Brain microvascular endothelial cell (primary cell): ENCODE measurements at regions not wholly inside any gene's neighbourhood (a gene's known extent, or its start where the extent isn't known, plus 50 kb on each side); places are given as distances from the start of the nearest gene placed in this dataset.

Experiments used
- DNase-seq: peaks from one replicate; pipeline ENCODE4 v3.0.0-alpha.2; 2020
- H3K27ac ChIP-seq: fragments of 250-450 bp; sonication (Bioruptor Pico); 2 replicates; pipeline ENCODE4 v1.5.1; 2020; ENCODE audit warnings: mild to moderate bottlenecking, moderate library complexity
- H3K27me3 ChIP-seq: fragments of 250-450 bp; sonication (Bioruptor Pico); replicated peaks from 2 replicates; pipeline ENCODE4 v1.5.1; 2020; ENCODE audit warnings: mild to moderate bottlenecking
- H3K36me3 ChIP-seq: fragments of 250-450 bp; sonication (Bioruptor Pico); replicated peaks from 2 replicates; pipeline ENCODE4 v1.5.1; 2020; ENCODE audit warnings: mild to moderate bottlenecking
- H3K4me3 ChIP-seq: 2 replicates; pipeline ENCODE4 v1.5.1; 2011; ENCODE audit warnings: low read depth, mild to moderate bottlenecking, control low read depth, low read length, moderate library complexity
- in situ Hi-C: cut with HindIII; loops from 2 replicates; pipeline ENCODE4 v1.10.0; 2017; ENCODE audit warnings: low sequenced_read_pairs, low pct_ligation_motif_present
- TF ChIP-seq, protein P1 (sequence below): IDR thresholded peaks from 2 replicates; pipeline ENCODE4 v1.5.1; 2011; ENCODE audit warnings: low read depth, mild to moderate bottlenecking, moderate library complexity, low read length, control low read depth, inconsistent platforms; ENCODE audit errors: missing control alignments

GRCh38 chr16:6600167-6600566 lies 732.5 kb upstream of the RBFOX1 start:
- DNase-seq: no peak
- TF ChIP-seq, protein P1, sequence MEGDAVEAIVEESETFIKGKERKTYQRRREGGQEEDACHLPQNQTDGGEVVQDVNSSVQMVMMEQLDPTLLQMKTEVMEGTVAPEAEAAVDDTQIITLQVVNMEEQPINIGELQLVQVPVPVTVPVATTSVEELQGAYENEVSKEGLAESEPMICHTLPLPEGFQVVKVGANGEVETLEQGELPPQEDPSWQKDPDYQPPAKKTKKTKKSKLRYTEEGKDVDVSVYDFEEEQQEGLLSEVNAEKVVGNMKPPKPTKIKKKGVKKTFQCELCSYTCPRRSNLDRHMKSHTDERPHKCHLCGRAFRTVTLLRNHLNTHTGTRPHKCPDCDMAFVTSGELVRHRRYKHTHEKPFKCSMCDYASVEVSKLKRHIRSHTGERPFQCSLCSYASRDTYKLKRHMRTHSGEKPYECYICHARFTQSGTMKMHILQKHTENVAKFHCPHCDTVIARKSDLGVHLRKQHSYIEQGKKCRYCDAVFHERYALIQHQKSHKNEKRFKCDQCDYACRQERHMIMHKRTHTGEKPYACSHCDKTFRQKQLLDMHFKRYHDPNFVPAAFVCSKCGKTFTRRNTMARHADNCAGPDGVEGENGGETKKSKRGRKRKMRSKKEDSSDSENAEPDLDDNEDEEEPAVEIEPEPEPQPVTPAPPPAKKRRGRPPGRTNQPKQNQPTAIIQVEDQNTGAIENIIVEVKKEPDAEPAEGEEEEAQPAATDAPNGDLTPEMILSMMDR: no peak
- Histone ChIP-seq H3K27me3 (no peaks in the 10 kb centered on the region), H3K27ac (no peak overlapping the region), H3K4me3 (no peak overlapping the region), H3K36me3 (no peaks in the 10 kb centered on the region)
- in situ Hi-C loops: no loop called here

- H3K27me3 ChIP-seq: no peaks in the 10 kb centered on the region
- TF ChIP-seq, protein P1: no peak
- H3K27ac ChIP-seq: no peak overlapping the region
- H3K36me3 ChIP-seq: no peaks in the 10 kb centered on the region
- in situ Hi-C loops: no loop called here
- no peak for DNase-seq
- H3K4me3 ChIP-seq: no peak overlapping the region
These were observed 738.8 kb upstream of the RBFOX1 start for GRCh38 chr16:6593799-6594198.

- Histone ChIP-seq H3K27me3 (no peaks in the 10 kb centered on the region), H3K36me3 (no peaks in the 10 kb centered on the region), H3K4me3 (no peak overlapping the region), H3K27ac (no peak overlapping the region)
- in situ Hi-C loops: no loop called here
- DNase-seq: no peak
- TF ChIP-seq, protein P1: no peak
These were observed 756.0 kb upstream of the RBFOX1 start for GRCh38 chr16:6576606-6577005.

DNA sequence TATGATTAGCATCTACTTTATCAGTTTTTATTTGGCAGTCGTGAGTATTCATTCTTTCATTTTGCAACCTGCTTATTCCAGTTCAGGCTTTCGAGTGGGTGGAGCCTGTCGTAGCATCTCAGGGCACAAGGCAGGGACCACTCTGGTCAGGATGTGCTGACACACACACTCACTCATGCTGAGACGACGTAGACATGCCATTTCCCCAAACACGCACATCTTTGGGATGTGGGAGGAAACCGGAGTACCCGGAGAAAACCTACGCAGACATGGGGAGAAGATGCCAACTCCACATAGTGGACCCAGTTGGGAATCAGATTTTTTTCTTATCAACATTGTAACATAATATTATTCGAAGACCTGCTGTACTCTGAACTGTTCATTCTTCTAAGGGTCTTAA lies 756.5 kb upstream of the RBFOX1 start:
- in situ Hi-C loops: no loop called here
- TF ChIP-seq, protein P1: no peak
- no peak overlapping the region for H3K27ac ChIP-seq
- H3K4me3 ChIP-seq: no peak overlapping the region
- no peaks in the 10 kb centered on the region for H3K27me3 ChIP-seq
- no peaks in the 10 kb centered on the region for H3K36me3 ChIP-seq
- peak; percentile 3 for DNase-seq

GRCh38 chr16:6574146-6574545 lies 758.5 kb upstream of the RBFOX1 start:
- H3K36me3 ChIP-seq: no peaks in the 10 kb centered on the region
- H3K27me3 ChIP-seq: no peaks in the 10 kb centered on the region
- DNase-seq: no peak
- H3K4me3 ChIP-seq: no peak overlapping the region
- H3K27ac ChIP-seq: no peak overlapping the region
- TF ChIP-seq, protein P1: no peak
- in situ Hi-C loops: no loop called here

DNA sequence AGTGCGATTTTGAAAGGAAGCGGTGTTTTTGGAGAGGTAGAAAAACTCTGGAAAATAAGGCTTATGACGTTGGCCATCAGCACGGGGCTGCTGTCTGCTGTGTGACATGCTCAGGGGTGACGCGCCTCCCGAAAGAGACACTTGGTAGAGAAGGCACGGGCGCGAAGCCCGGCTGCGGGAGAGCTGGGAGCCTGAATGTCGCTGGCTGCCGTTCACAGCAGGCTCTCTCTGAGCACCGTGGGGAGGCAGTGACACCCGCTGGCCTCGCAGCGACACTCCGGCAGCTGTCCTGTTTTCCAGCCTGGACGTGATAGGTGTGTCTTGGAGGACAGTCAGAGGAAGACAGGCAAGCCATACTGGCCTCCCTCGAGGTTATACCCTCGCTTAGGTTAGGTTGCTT lies 759.1 kb upstream of the RBFOX1 start:
- H3K27ac ChIP-seq: no peak overlapping the region
- no peak for DNase-seq
- in situ Hi-C loops: no loop called here
- no peaks in the 10 kb centered on the region for H3K27me3 ChIP-seq
- no peak overlapping the region for H3K4me3 ChIP-seq
- H3K36me3 ChIP-seq: no peaks in the 10 kb centered on the region
- TF ChIP-seq, protein P1: no peak
